ENCODE measurements at regions not wholly inside any gene's neighbourhood (a gene's known extent, or its start where the extent isn't known, plus 50 kb on each side); places are given as distances from the start of the nearest gene placed in this dataset.

DNA sequence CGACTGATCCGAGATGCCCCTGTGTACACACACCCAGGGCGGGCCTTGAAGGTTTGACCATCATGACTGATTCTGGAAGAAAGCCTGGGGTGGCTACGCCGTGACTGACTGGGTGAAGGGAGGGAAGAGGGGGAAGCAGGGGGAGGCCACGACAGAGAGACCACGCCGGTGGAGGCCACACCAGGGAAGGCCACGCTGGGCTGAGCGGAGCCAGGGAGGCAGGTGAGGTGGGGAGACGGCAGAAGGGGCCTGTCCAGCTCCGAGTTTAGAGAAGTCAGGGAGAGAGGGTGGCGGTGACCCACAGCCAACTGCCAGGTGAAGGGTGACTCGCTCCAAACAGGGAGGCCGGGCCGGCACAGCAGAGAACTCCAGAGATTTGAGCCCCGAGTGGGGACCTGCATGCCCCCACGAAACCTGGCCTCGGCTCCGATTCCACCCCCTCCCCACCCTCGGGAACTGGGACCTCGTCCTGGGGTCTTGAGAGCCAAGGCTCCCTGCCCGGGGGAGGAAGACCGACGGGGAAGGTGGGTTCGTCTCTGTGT, 102.6 kb downstream of the PTPRS start:
- peaks cover 21% of the 10 kb centered on the region; the same call in 1 of the 2 replicates for H3K36me3 ChIP-seq
- no peak for DNase-seq
- TF ChIP-seq, protein P1, sequence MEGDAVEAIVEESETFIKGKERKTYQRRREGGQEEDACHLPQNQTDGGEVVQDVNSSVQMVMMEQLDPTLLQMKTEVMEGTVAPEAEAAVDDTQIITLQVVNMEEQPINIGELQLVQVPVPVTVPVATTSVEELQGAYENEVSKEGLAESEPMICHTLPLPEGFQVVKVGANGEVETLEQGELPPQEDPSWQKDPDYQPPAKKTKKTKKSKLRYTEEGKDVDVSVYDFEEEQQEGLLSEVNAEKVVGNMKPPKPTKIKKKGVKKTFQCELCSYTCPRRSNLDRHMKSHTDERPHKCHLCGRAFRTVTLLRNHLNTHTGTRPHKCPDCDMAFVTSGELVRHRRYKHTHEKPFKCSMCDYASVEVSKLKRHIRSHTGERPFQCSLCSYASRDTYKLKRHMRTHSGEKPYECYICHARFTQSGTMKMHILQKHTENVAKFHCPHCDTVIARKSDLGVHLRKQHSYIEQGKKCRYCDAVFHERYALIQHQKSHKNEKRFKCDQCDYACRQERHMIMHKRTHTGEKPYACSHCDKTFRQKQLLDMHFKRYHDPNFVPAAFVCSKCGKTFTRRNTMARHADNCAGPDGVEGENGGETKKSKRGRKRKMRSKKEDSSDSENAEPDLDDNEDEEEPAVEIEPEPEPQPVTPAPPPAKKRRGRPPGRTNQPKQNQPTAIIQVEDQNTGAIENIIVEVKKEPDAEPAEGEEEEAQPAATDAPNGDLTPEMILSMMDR (IDR thresholded peaks at IDR 0.05; ENCODE audit: low read depth, low read length), result no peak
- no peaks in the 10 kb centered on the region; the same call in 1 of the 2 replicates for H3K9me3 ChIP-seq
- H3K4me1 ChIP-seq, result no peaks in the 10 kb centered on the region
- H3K4me3 ChIP-seq (ENCODE audit: low read depth, low read length), result no peak overlapping the region
- no peaks in the 10 kb centered on the region for H3K27me3 ChIP-seq

DNA sequence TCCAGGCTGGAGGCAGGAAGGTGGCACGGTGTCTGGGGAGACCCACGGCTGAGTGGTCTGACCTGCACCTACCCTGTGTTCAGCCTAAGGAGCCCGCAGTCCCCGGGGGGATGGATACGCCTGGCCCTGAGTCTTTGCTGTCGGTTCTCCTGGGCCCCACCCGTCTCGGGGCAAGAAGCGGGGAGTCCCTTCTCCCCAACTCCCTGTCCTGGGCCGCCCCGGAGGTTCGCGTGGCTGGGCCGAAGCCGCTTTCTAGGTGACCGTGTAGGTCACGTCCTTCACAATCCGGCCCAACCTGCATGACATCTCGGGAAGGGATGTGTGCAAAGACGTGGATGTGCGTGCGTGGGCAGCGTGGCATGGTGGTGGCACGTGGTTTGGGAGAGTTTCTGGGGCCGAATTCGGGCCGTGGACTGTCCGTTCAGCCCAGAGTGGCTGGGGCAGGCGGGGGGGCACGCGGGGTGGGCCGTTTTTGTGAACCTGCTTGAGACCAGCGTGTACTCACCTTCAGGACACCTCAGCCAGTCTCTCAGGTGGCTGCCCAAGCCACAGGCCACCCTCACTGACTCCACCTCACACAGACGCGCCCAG, 103.3 kb downstream of the PTPRS start:
- Histone ChIP-seq H3K4me3 (ENCODE audit: low read depth, low read length) (no peak overlapping the region), H3K27me3 (no peaks in the 10 kb centered on the region), H3K9me3 (no peaks in the 10 kb centered on the region; the same call in 1 of the 2 replicates), H3K36me3 (peaks cover 21% of the 10 kb centered on the region; the same call in 1 of the 2 replicates), H3K4me1 (no peaks in the 10 kb centered on the region)
- no peak for DNase-seq
- TF ChIP-seq, protein P1 (IDR thresholded peaks at IDR 0.05; ENCODE audit: low read depth, low read length), result no peak

DNA sequence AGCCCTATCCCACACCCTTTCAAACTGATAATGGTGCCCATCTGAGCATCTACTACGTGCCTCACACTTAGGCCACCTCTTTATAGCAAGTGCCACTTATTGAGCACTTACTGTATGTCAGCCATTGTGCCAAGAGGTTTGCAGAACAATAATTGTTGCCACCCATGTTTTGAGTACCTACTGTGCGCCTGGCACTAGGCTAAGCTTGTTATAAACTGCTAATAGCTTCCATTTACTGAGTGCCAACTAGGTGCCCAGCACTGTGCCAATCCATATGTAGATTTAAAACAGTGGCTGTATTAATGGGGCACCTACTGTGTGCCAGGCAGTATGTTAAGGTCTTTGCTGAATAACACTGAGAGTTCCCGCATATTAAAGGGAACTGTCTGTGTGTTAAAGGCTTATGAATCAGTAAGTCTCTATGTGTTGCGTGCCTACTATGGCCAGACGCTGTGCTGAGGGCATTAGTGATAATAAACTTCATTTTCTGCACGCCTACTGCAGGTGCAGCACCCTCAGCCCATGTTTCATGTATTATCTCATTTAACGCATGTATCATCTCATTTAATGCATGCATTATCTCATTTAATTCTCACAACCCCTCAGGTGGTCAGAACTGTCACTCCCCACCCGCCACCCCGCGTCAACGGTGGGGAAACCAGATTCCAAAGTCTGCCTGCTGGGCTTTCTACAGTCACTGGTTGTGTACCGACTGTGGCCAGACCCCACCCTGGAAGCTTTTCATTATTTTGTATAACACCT, 105.0 kb downstream of the PTPRS start:
- TF ChIP-seq, protein P1 (IDR thresholded peaks at IDR 0.05; ENCODE audit: low read depth, low read length), result no peak
- no peaks in the 10 kb centered on the region for H3K27me3 ChIP-seq
- no peak overlapping the region for H3K4me3 ChIP-seq (ENCODE audit: low read depth, low read length)
- peaks cover 13% of the 10 kb centered on the region; the same call in 1 of the 2 replicates for H3K36me3 ChIP-seq
- no peaks in the 10 kb centered on the region for H3K4me1 ChIP-seq
- no peaks in the 10 kb centered on the region; the same call in 1 of the 2 replicates for H3K9me3 ChIP-seq
- DNase-seq, result no peak

DNA sequence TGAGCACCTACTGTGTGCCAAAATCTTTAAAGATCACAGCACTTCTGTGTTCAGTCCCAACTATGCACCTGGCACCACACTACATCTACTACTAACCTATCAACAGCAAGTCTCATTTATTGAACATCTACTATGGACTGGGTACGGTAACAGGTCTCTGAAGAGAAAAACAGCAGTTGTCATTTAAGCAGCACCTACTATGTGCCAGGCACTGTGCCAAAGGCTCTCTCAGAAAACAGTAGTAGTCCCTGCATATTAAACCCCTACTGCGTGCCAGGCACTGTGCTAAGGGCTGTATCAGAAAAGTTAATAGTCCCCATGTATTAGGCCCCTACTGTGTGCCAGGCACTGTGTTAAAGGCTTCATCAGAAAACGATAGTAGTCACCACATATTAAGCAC, 106.2 kb downstream of the PTPRS start:
- TF ChIP-seq, protein P1 (IDR thresholded peaks at IDR 0.05; ENCODE audit: low read depth, low read length), result no peak
- no peak overlapping the region for H3K4me3 ChIP-seq (ENCODE audit: low read depth, low read length)
- H3K4me1 ChIP-seq, result no peaks in the 10 kb centered on the region
- DNase-seq, result no peak
- H3K36me3 ChIP-seq, result peaks cover 10% of the 10 kb centered on the region; the same call in 1 of the 2 replicates
- no peaks in the 10 kb centered on the region for H3K27me3 ChIP-seq
- H3K9me3 ChIP-seq, result no peaks in the 10 kb centered on the region; the same call in 1 of the 2 replicates

DNA sequence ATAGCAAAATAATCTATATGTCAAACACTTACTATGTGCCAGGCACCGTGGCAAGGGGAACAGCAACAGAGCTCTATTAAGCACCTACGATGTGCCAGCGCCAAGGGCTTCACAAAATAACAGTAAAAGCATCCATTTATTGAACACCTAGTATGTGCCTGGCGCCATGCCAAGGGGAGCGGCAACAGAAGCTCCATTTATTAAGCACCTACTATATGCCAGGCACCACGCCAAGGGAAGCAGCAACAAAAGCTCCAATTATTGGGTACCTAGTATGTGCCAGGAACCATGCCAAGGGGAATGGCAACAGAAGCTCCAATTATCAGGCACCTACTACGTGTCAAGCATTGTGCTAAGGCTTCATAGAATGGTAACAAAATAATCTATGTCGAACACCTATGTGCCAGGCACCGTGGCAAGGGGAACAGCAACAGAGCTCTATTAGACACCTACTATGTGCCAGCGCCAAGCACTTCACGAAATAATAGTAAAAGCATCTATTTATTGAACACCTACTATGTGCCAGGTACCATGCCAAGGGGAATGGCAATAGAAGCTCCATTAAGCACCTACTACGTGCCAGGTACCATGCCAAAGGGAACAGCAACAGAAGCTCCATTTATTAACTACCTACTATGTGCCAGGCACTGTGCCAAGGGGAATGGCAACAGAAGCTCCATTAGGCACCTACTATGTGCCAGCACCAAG, 107.7 kb downstream of the PTPRS start:
- H3K4me3 ChIP-seq (ENCODE audit: low read depth, low read length), result no peak overlapping the region

More for the DNA sequence above, 107.7 kb downstream of the PTPRS start:
- no peak for DNase-seq
- Histone ChIP-seq H3K36me3 (peaks cover under 1% of the 10 kb centered on the region), H3K4me1 (no peaks in the 10 kb centered on the region), H3K9me3 (no peaks in the 10 kb centered on the region; the same call in 1 of the 2 replicates), H3K27me3 (no peaks in the 10 kb centered on the region)
- TF ChIP-seq, protein P1 (IDR thresholded peaks at IDR 0.05; ENCODE audit: low read depth, low read length), result no peak
